Mucosa of rectum (tissue), 2 donors: ENCODE measurements at regions not wholly inside any gene's neighbourhood (a gene's known extent, or its start where the extent isn't known, plus 50 kb on each side); places are given as distances from the start of the nearest gene placed in this dataset.

ENCODE experiments used
- H3K27ac ChIP-seq, 2 donors: one replicate each; pipeline ENCODE4 v1.7.0; 2013; ENCODE audit warnings: inconsistent platforms in 2 of 2, low read depth in 2 of 2, low read length in 2 of 2
- H3K27me3 ChIP-seq, 2 donors: one replicate each; pipeline ENCODE4 v1.7.0; 2013; ENCODE audit warnings: low read length in 2 of 2; ENCODE audit not compliant: control insufficient read depth in 2 of 2, insufficient read depth in 2 of 2
- H3K36me3 ChIP-seq, 2 donors: one replicate each; pipeline ENCODE4 v1.7.0; 2013; ENCODE audit warnings: low read length in 2 of 2; ENCODE audit not compliant: control insufficient read depth in 2 of 2, insufficient read depth in 2 of 2
- H3K4me1 ChIP-seq, 2 donors: one replicate each; pipeline ENCODE4 v1.7.0; 2013; ENCODE audit warnings: low read length in 2 of 2, mild to moderate bottlenecking in 1 of 2; ENCODE audit not compliant: control insufficient read depth in 2 of 2, insufficient read depth in 2 of 2
- H3K4me3 ChIP-seq, 2 donors: one replicate each; pipeline ENCODE4 v1.7.0; 2013; ENCODE audit warnings: low read length in 2 of 2
- H3K9ac ChIP-seq, 2 donors: one replicate each; pipeline ENCODE4 v1.7.0; 2013; ENCODE audit warnings: low read length in 2 of 2, low read depth in 1 of 2, mild to moderate bottlenecking in 1 of 2
- H3K9me3 ChIP-seq, 2 donors: one replicate each; pipeline ENCODE4 v1.7.0; 2013; ENCODE audit warnings: low read length in 2 of 2; ENCODE audit not compliant: control insufficient read depth in 2 of 2
- donor health status: healthy.
- donor health status: Normal muscosa, but diverticular disease.

- Histone ChIP-seq H3K36me3 (no peaks in the 10 kb centered on the region), H3K9ac (no peak overlapping the region), H3K4me1 (no peaks in the 10 kb centered on the region), H3K27ac (no peak overlapping the region), H3K4me3 (no peak overlapping the region), H3K27me3 (no peaks in the 10 kb centered on the region), H3K9me3 (no peaks in the 10 kb centered on the region)
These were observed 222.0 kb downstream of the B3GLCT start for GRCh38 chr13:31421756-31422155.

- Histone ChIP-seq H3K27me3 (no peaks in the 10 kb centered on the region), H3K4me1 (peaks cover 0 to 3% of the 10 kb centered on the region in 2 donors), H3K4me3 (no peak overlapping the region), H3K36me3 (no peaks in the 10 kb centered on the region), H3K27ac (no peak overlapping the region), H3K9ac (no peak overlapping the region), H3K9me3 (no peaks in the 10 kb centered on the region)
These were observed 224.5 kb downstream of the B3GLCT start for GRCh38 chr13:31424130-31424729.

GRCh38 chr13:31426395-31426794, 226.6 kb downstream of the B3GLCT start:
- no peaks in the 10 kb centered on the region for H3K36me3 ChIP-seq
- no peaks in the 10 kb centered on the region for H3K27me3 ChIP-seq
- no peak overlapping the region for H3K9ac ChIP-seq
- H3K9me3 ChIP-seq, result no peaks in the 10 kb centered on the region
- no peak overlapping the region for H3K27ac ChIP-seq
- H3K4me1 ChIP-seq, result peaks cover 0 to 3% of the 10 kb centered on the region in 2 donors
- H3K4me3 ChIP-seq, result no peak overlapping the region

GRCh38 chr13:31427151-31428100, 227.7 kb downstream of the B3GLCT start:
- Histone ChIP-seq H3K9ac (no peak overlapping the region), H3K4me1 (peaks cover 0 to 3% of the 10 kb centered on the region in 2 donors), H3K36me3 (no peaks in the 10 kb centered on the region), H3K4me3 (no peak overlapping the region), H3K27ac (no peak overlapping the region), H3K27me3 (no peaks in the 10 kb centered on the region), H3K9me3 (no peaks in the 10 kb centered on the region)

- Histone ChIP-seq H3K36me3 (no peaks in the 10 kb centered on the region), H3K27ac (no peak overlapping the region), H3K27me3 (no peaks in the 10 kb centered on the region), H3K4me1 (peaks cover 0 to 7% of the 10 kb centered on the region in 2 donors), H3K9me3 (no peaks in the 10 kb centered on the region), H3K4me3 (no peak overlapping the region), H3K9ac (no peak overlapping the region)
These were observed 232.0 kb downstream of the B3GLCT start for GRCh38 chr13:31431722-31432137.

GRCh38 chr13:31433207-31433606, 233.4 kb downstream of the B3GLCT start:
- Histone ChIP-seq H3K27ac (no peak overlapping the region), H3K4me3 (no peak overlapping the region), H3K36me3 (no peaks in the 10 kb centered on the region), H3K27me3 (no peaks in the 10 kb centered on the region), H3K9ac (no peak overlapping the region), H3K9me3 (no peaks in the 10 kb centered on the region), H3K4me1 (peaks cover 0 to 4% of the 10 kb centered on the region in 2 donors)

GRCh38 chr13:31433746-31434145, 234.0 kb downstream of the B3GLCT start:
- H3K27ac ChIP-seq, result no peak overlapping the region
- H3K27me3 ChIP-seq, result no peaks in the 10 kb centered on the region
- peaks cover 0 to 4% of the 10 kb centered on the region in 2 donors for H3K4me1 ChIP-seq
- H3K9me3 ChIP-seq, result no peaks in the 10 kb centered on the region
- no peak overlapping the region for H3K4me3 ChIP-seq
- H3K9ac ChIP-seq, result no peak overlapping the region
- H3K36me3 ChIP-seq, result no peaks in the 10 kb centered on the region

GRCh38 chr13:31434613-31435012, 234.8 kb downstream of the B3GLCT start:
- no peak overlapping the region for H3K27ac ChIP-seq
- H3K36me3 ChIP-seq, result no peaks in the 10 kb centered on the region
- no peaks in the 10 kb centered on the region for H3K9me3 ChIP-seq
- no peaks in the 10 kb centered on the region for H3K27me3 ChIP-seq
- peaks cover 0 to 4% of the 10 kb centered on the region in 2 donors for H3K4me1 ChIP-seq
- no peak overlapping the region for H3K4me3 ChIP-seq
- H3K9ac ChIP-seq, result no peak overlapping the region

- no peak overlapping the region for H3K9ac ChIP-seq
- H3K4me3 ChIP-seq, result no peak overlapping the region
- H3K27ac ChIP-seq, result no peak overlapping the region
- H3K9me3 ChIP-seq, result no peaks in the 10 kb centered on the region
- H3K36me3 ChIP-seq, result no peaks in the 10 kb centered on the region
- no peaks in the 10 kb centered on the region for H3K27me3 ChIP-seq
- H3K4me1 ChIP-seq, result peaks cover 0 to 4% of the 10 kb centered on the region in 2 donors
These were observed 235.8 kb downstream of the B3GLCT start for GRCh38 chr13:31435536-31435935.

GRCh38 chr13:31436478-31436877, 236.7 kb downstream of the B3GLCT start:
- peaks cover 0 to 4% of the 10 kb centered on the region in 2 donors for H3K4me1 ChIP-seq
- no peaks in the 10 kb centered on the region for H3K27me3 ChIP-seq
- H3K36me3 ChIP-seq, result no peaks in the 10 kb centered on the region
- H3K4me3 ChIP-seq, result no peak overlapping the region
- H3K9ac ChIP-seq, result no peak overlapping the region
- H3K9me3 ChIP-seq, result no peaks in the 10 kb centered on the region
- no peak overlapping the region for H3K27ac ChIP-seq
